NT2/D1 (cell line): ENCODE measurements at regions not wholly inside any gene's neighbourhood (a gene's known extent, or its start where the extent isn't known, plus 50 kb on each side); places are given as distances from the start of the nearest gene placed in this dataset.
"Not testable (repeated sequence)": the region's sequence is repeated elsewhere in the genome, so short reads cannot be mapped to it uniquely, and the experiment has no call there.

Experiments
- DNase-seq: peaks from one replicate; pipeline ENCODE4 v3.0.0-alpha.2; 2011; ENCODE audit warnings: low read depth, low spot score
- H3K27me3 ChIP-seq: 2 replicates; pipeline ENCODE4 v1.6.0; 2011; ENCODE audit warnings: mild to moderate bottlenecking; ENCODE audit not compliant: insufficient read length, insufficient read depth
- H3K36me3 ChIP-seq: 2 replicates; pipeline ENCODE4 v1.6.1; 2011; ENCODE audit warnings: mild to moderate bottlenecking, low read length, mixed read lengths; ENCODE audit not compliant: insufficient read depth, insufficient read length
- H3K4me1 ChIP-seq: 2 replicates; pipeline ENCODE4 v1.5.1; 2011; ENCODE audit not compliant: insufficient read depth, insufficient read length
- H3K4me3 ChIP-seq: 2 replicates; pipeline ENCODE4 v1.5.1; 2011; ENCODE audit warnings: low read depth; ENCODE audit not compliant: insufficient read length
- H3K9ac ChIP-seq: 2 replicates; pipeline ENCODE4 v1.6.0; 2011; ENCODE audit warnings: low read depth; ENCODE audit not compliant: insufficient read length
- H3K9me3 ChIP-seq: 2 replicates; pipeline ENCODE4 v1.5.1; 2011; ENCODE audit warnings: mild to moderate bottlenecking, low read length; ENCODE audit not compliant: insufficient read depth
- SUZ12 ChIP-seq: IDR thresholded peaks from 2 replicates; pipeline ENCODE4 v1.6.1; 2011; ENCODE audit not compliant: insufficient read length, insufficient read depth; ENCODE audit errors: extremely low read depth
- YY1 ChIP-seq: IDR thresholded peaks from 2 replicates; pipeline ENCODE4 v1.6.1; 2011; ENCODE audit not compliant: insufficient read length, insufficient read depth
- ZNF274 ChIP-seq: IDR thresholded peaks from 2 replicates; pipeline ENCODE4 v1.6.1; 2011; ENCODE audit warnings: mild to moderate bottlenecking, low read depth, low read length

- TF ChIP-seq SUZ12 = no peak
- no peak for TF ChIP-seq ZNF274
- no peak for TF ChIP-seq YY1
- Histone ChIP-seq H3K9me3 (no peaks in the 10 kb centered on the region), H3K9ac (no peak overlapping the region), H3K36me3 (no peaks in the 10 kb centered on the region), H3K4me1 (no peaks in the 10 kb centered on the region), H3K4me3 (no peak overlapping the region), H3K27me3 (no peaks in the 10 kb centered on the region)
- DNase-seq = no peak
These were observed 1049.0 kb downstream of the OLFM4 start for GRCh38 chr13:54077569-54077968.

GRCh38 chr13:54078271-54078870 is 1049.8 kb downstream of the OLFM4 start:
- no peak overlapping the region for H3K4me3 ChIP-seq
- H3K9me3 ChIP-seq = no peaks in the 10 kb centered on the region
- no peak overlapping the region for H3K9ac ChIP-seq
- no peaks in the 10 kb centered on the region for H3K4me1 ChIP-seq
- H3K27me3 ChIP-seq = no peaks in the 10 kb centered on the region
- no peak for DNase-seq
- TF ChIP-seq ZNF274 = no peak
- no peak for TF ChIP-seq SUZ12
- no peak for TF ChIP-seq YY1
- H3K36me3 ChIP-seq = no peaks in the 10 kb centered on the region

- H3K9me3 ChIP-seq, H3K4me1 ChIP-seq, H3K36me3 ChIP-seq: not testable (repeated sequence)
These were observed 1053.7 kb downstream of the OLFM4 start for GRCh38 chr13:54082309-54082708.

GRCh38 chr13:54091884-54092283 is 1063.3 kb downstream of the OLFM4 start:
- Histone ChIP-seq H3K27me3 (no peaks in the 10 kb centered on the region), H3K4me3 (no peak overlapping the region), H3K9ac (no peak overlapping the region), H3K4me1 (no peaks in the 10 kb centered on the region), H3K36me3 (no peaks in the 10 kb centered on the region), H3K9me3 (no peaks in the 10 kb centered on the region)
- TF ChIP-seq SUZ12 (no peak), ZNF274 (no peak), YY1 (no peak)
- DNase-seq = no peak

More at GRCh38 chr13:54082309-54082708, 1053.7 kb downstream of the OLFM4 start:
- H3K9ac ChIP-seq, H3K27me3 ChIP-seq, H3K4me3 ChIP-seq, DNase-seq: not testable (repeated sequence)

GRCh38 chr13:54092686-54093085 is 1064.1 kb downstream of the OLFM4 start:
- Histone ChIP-seq H3K4me3 (no peak overlapping the region), H3K36me3 (no peaks in the 10 kb centered on the region), H3K9me3 (no peaks in the 10 kb centered on the region), H3K27me3 (no peaks in the 10 kb centered on the region), H3K4me1 (no peaks in the 10 kb centered on the region), H3K9ac (no peak overlapping the region)
- no peak for DNase-seq
- TF ChIP-seq ZNF274 (no peak), SUZ12 (no peak), YY1 (no peak)

- Histone ChIP-seq H3K4me3 (no peak overlapping the region), H3K27me3 (no peaks in the 10 kb centered on the region), H3K9me3 (no peaks in the 10 kb centered on the region), H3K4me1 (no peaks in the 10 kb centered on the region), H3K9ac (no peak overlapping the region), H3K36me3 (no peaks in the 10 kb centered on the region)
- TF ChIP-seq YY1 (no peak), SUZ12 (no peak), ZNF274 (no peak)
- DNase-seq = no peak
These were observed 1082.0 kb downstream of the OLFM4 start for GRCh38 chr13:54110597-54110996.

GRCh38 chr13:54124700-54125099 is 1096.1 kb downstream of the OLFM4 start:
- Histone ChIP-seq H3K27me3 (no peaks in the 10 kb centered on the region), H3K36me3 (no peaks in the 10 kb centered on the region), H3K4me3 (no peak overlapping the region), H3K9me3 (no peaks in the 10 kb centered on the region), H3K9ac (no peak overlapping the region), H3K4me1 (no peaks in the 10 kb centered on the region)
- DNase-seq = no peak
- TF ChIP-seq YY1 (no peak), SUZ12 (no peak), ZNF274 (no peak)

GRCh38 chr13:54130931-54131330 is 1102.3 kb downstream of the OLFM4 start:
- DNase-seq, H3K36me3 ChIP-seq, H3K9ac ChIP-seq, H3K27me3 ChIP-seq, H3K4me3 ChIP-seq, H3K9me3 ChIP-seq, H3K4me1 ChIP-seq: not testable (repeated sequence)

- not testable (repeated sequence) for H3K4me1 ChIP-seq, H3K36me3 ChIP-seq, H3K27me3 ChIP-seq, H3K4me3 ChIP-seq, DNase-seq, H3K9me3 ChIP-seq, H3K9ac ChIP-seq
These were observed 1102.8 kb downstream of the OLFM4 start for GRCh38 chr13:54131433-54131832.

- not testable (repeated sequence) for H3K36me3 ChIP-seq, H3K4me3 ChIP-seq, H3K27me3 ChIP-seq, H3K9ac ChIP-seq, DNase-seq, H3K4me1 ChIP-seq, H3K9me3 ChIP-seq
These were observed 1103.5 kb downstream of the OLFM4 start for GRCh38 chr13:54132127-54132526.

GRCh38 chr13:54132720-54133119 is 1104.1 kb downstream of the OLFM4 start:
- H3K27me3 ChIP-seq, H3K9ac ChIP-seq, H3K4me1 ChIP-seq, H3K36me3 ChIP-seq, H3K9me3 ChIP-seq, DNase-seq, H3K4me3 ChIP-seq: not testable (repeated sequence)
